Fibroblast of lung (primary cell): ENCODE measurements at regions not wholly inside any gene's neighbourhood (a gene's known extent, or its start where the extent isn't known, plus 50 kb on each side); places are given as distances from the start of the nearest gene placed in this dataset.

Experiments used
- CTCF ChIP-seq, 2 donors: IDR thresholded peaks in 1 of 2; conservative IDR thresholded peaks in 1 of 2; 1 replicate in 1 of 2; 2 replicates in 1 of 2; pipeline ENCODE4 v1.5.1; 2011 to 2012; ENCODE audit warnings: low read length in 2 of 2, control low read depth in 1 of 2, inconsistent platforms in 1 of 2, low read depth in 1 of 2, mild to moderate bottlenecking in 1 of 2
- EZH2 ChIP-seq: IDR thresholded peaks from 2 replicates; pipeline ENCODE4 v1.5.1; 2012; ENCODE audit warnings: low read length, control low read depth, mild to moderate bottlenecking; ENCODE audit errors: missing control alignments

- no peak for TF ChIP-seq EZH2
- no peak for TF ChIP-seq CTCF (conservative IDR thresholded peaks at IDR 0.05 in 1 of 2, IDR thresholded peaks at IDR 0.05 in 1 of 2; ENCODE audit: low read depth in 1 of 2, low read length in 2 of 2)
Measured at GRCh38 chr7:115216652-115217051, 294.8 kb downstream of the MDFIC start.
